ENCODE measurements at regions not wholly inside any gene's neighbourhood (a gene's known extent, or its start where the extent isn't known, plus 50 kb on each side); places are given as distances from the start of the nearest gene placed in this dataset.

DNA sequence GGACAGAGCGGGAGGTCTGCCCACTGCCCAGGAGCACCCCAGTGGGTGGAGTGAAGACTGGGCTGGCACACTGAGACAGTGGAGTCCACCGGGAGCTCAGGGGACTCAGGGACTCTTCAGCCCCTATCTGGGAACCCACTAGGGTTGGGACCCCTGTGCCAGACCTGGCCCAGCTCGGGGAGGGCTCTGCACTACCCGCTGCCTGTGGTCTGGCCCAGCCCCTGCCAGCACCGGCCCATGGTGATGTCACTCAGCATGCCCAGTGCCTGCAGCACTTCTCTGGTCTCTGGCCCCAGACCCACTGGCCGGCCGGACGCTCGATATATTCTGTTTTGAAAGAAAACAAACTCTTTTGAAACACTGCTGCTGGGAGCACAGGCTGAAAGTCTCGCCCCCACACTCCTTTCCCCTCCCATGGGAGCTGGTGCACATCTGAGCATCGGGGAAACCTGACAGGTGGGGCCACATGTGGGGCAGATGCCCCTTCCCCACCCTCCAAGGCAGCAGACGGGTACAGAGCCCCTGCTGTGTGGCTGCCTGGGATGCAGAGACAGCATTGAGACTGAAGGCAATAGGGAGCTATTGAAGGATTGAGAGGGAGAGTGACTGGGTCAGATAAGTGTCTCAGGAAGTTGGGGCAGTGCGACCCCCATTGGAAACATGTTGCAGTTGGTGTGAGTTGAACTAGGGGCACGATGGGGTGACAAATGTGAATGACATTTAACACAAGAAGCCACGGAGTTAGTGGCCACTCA lies 62.9 kb downstream of the MYEOV start:
- Histone ChIP-seq H4K91ac (replicated peaks; ENCODE audit: insufficient read length, low read length) (no peak overlapping the region), H2AFZ (ENCODE audit: low read length) (no peak overlapping the region), H3K9ac (replicated peaks in 1 of 4; ENCODE audit: extremely low read depth in 1 of 4, low read depth in 3 of 4, low read length in 3 of 4) (no peak overlapping the region), H2BK12ac (ENCODE audit: low read depth, low read length) (no peak overlapping the region; the same call in 1 of the 2 replicates), H3K27ac (ENCODE audit: low read depth, low read length) (no peak overlapping the region), H3K4me3 (ENCODE audit: extremely low read depth in 1 of 4, insufficient read depth in 2 of 4, low read depth in 3 of 4, low read length in 4 of 4) (no peak overlapping the region), H3K4ac (replicated peaks; ENCODE audit: insufficient read length, low read depth, low read length) (no peak overlapping the region), H4K8ac (ENCODE audit: extremely low read depth, insufficient read depth, low read length) (no peak overlapping the region), H3K79me2 (ENCODE audit: control insufficient read depth in 1 of 2, insufficient read depth in 2 of 2, low read length in 2 of 2) (no peaks in the 10 kb centered on the region), H3K27me3 (replicated peaks in 1 of 4; ENCODE audit: control insufficient read depth in 3 of 4, extremely low read depth in 1 of 4, insufficient read depth in 3 of 4, low read length in 3 of 4) (no peaks in the 10 kb centered on the region), H2BK120ac (replicated peaks; ENCODE audit: low read depth, low read length) (no peak overlapping the region), H3K4me1 (replicated peaks in 1 of 4; ENCODE audit: control insufficient read depth in 3 of 4, insufficient read depth in 4 of 4, low read length in 3 of 4) (peaks cover 0 to 3% (median 0%) of the 10 kb centered on the region in 4 experiments; a peak in 1 of 7 replicates), H2BK20ac (ENCODE audit: low read length) (no peak overlapping the region), H3K36me3 (ENCODE audit: control insufficient read depth in 2 of 4, insufficient read depth in 4 of 4, low read length in 3 of 4) (no peaks in the 10 kb centered on the region), H2BK15ac (ENCODE audit: low read length) (no peak overlapping the region), H3K14ac (ENCODE audit: insufficient read length) (no peak overlapping the region), H4K5ac (ENCODE audit: insufficient read length, low read depth, low read length) (no peak overlapping the region), H3K23ac (ENCODE audit: insufficient read length) (no peak overlapping the region), H3K56ac (replicated peaks; ENCODE audit: insufficient read length, low read depth, low read length) (no peak overlapping the region), H3K9me3 (ENCODE audit: insufficient read depth in 2 of 2, low read depth in 1 of 2, low read length in 1 of 2) (peaks cover 4 to 7% of the 10 kb centered on the region in 2 experiments; a peak in 2 of 4 replicates), H2BK5ac (ENCODE audit: low read depth, low read length) (no peak overlapping the region), H3K4me2 (ENCODE audit: insufficient read depth in 1 of 2, low read depth in 2 of 2, low read length in 2 of 2) (no peak overlapping the region), H2AK5ac (ENCODE audit: low read depth, low read length) (no peak overlapping the region), H4K20me1 (replicated peaks in 1 of 2; ENCODE audit: control insufficient read depth in 1 of 2, insufficient read depth in 2 of 2, low read length in 2 of 2) (no peaks in the 10 kb centered on the region), H3K18ac (ENCODE audit: extremely low read depth, low read length) (no peak overlapping the region), H3K79me1 (ENCODE audit: low read depth, low read length) (no peaks in the 10 kb centered on the region), H3K23me2 (ENCODE audit: low read depth, low read length) (peaks cover 2% of the 10 kb centered on the region; the same call in 1 of the 2 replicates)
- WGBS, 2 experiments (ENCODE audit: extremely low coverage in 1 of 2, insufficient coverage in 1 of 2, insufficient read length in 1 of 2, insufficient replicate concordance in 2 of 2, low coverage in 1 of 2, low lambda C conversion rate in 2 of 2, missing lambda C conversion rate in 1 of 2) = 87% methylated on average over 11 of the region's 15 CpGs; no CpG with 5 or more reads in 1 of the 2 experiments
- FAIRE-seq = no peak
- TF ChIP-seq EZH2 (IDR thresholded peaks at IDR 0.05; ENCODE audit: low read depth, low read length, severe bottlenecking) (no peak), KDM1A (IDR thresholded peaks at IDR 0.05; ENCODE audit: borderline replicate concordance, low read length) (peak; percentile 88), HDAC2 (IDR thresholded peaks at IDR 0.05; ENCODE audit: borderline replicate concordance in 1 of 2, low read depth in 2 of 2, low read length in 2 of 2) (peak in 1 of 2 experiments; percentile 48; a peak in 1 of 4 replicates)
- peak in 1 of 2 experiments; percentile 36 for DNase-seq (ENCODE audit: low read depth in 1 of 2, low spot score in 2 of 2)
- ChIA-PET POLR2A (ENCODE audit: partially characterized antibody) (no interaction called here), CTCF (ENCODE audit: partially characterized antibody) (no interaction called here)

Measured in H1 (cell line).